NCI-H128 (cell line): ENCODE measurements at regions not wholly inside any gene's neighbourhood (a gene's known extent, or its start where the extent isn't known, plus 50 kb on each side); places are given as distances from the start of the nearest gene placed in this dataset.
"Not testable (repeated sequence)": the region's sequence is repeated elsewhere in the genome, so short reads cannot be mapped to it uniquely, and the experiment has no call there.

Experiments used
- DNase-seq: peaks from one replicate; lab custom pipeline; 2025; ENCODE audit not compliant: unreplicated experiment; lab: John Stamatoyannopoulos, UW

DNA sequence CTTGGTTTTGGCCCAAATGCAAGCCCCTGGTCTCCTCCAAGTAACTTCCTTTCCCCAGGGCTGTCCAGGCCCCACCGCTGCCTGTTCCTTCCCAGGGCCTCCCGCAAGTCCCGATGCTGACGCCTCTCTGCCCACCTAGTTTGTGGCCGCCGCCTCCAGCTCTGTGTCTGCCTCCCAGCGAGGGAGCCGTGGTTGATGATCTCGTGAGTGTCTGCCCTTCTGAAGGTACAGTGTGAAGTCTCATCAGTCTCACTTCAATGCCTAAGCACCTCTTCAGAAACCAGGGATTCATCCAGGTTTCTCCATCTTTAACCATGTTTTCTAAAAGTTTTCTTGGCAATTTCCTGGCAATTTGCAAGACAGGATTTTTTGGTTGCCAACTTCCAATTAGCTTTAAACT is 127.5 kb downstream of the TMEM121 start:
- DNase-seq, result not testable (repeated sequence)

DNA sequence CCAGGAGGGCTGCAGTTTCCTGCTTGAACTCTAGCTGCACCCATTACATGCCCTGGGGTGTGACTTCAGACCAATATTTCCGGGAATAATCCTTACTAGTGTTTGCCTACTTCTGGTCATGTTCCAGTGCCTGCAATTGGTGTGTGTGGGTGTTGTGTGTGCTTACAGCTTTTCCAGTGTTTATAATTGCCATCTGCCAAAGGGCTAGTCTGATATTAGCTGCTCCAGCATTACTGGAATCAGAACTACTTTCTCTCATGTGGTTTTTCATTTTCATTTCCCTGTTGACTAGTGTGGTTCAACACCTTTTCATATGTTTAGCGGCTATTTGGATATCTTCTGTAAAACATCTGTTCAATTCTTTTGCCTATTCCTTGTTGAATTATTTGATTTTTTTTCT is 132.9 kb downstream of the TMEM121 start:
- DNase-seq, result not testable (repeated sequence)

DNA sequence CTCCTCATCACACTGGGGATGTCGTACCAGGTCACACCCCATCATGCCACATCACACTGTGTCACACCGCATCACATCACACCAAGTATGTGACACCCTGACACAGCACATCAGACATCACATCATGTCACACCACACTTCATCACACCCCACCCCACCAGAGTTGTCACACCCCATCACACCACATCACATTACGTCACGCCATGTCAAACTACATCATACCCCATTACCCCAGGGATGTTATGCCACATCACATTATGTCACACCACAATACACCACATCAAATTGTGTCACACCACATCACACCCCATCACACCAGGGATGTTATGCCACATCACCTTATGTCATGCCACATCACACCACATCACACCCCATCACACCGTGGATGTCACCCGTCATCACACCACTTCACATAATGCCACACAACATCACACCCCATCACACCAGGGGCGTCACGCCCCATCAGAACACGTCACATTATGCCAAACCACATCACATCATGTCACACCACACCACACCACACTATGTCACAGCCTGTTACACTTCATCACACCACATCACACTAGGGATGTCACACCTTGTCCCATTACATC is 133.6 kb downstream of the TMEM121 start:
- no peak for DNase-seq

DNA sequence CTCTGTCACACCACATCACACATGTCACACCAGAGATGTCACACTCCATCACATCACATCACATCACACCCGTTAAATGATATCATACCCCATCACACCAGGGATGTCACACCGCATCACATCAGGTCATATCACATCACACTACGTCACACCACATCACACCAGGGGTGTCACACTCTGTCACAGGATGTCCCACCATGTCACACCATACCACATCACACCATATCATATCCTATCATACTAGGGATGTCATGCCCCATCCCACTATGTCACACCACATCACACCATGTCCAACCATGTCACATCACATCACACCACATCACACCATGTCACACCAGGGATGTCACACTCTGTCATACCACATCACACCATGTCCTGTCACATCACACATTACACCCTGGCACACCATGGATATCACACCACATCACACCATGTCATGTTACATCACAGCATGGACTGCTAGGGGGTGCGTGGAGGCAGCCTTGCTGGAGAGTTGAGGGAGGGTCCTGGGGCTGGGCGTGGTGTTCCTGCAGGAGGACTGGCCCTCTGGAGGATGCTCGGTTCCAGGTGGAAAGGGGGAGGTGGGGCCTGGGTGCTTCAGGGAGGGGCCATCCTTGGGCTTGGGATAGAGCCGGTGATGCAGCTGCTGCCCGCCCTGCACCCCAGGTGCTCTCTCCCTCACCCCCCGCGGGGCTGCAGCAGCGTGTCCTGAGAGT is 134.6 kb downstream of the TMEM121 start:
- DNase-seq, result no peak

DNA sequence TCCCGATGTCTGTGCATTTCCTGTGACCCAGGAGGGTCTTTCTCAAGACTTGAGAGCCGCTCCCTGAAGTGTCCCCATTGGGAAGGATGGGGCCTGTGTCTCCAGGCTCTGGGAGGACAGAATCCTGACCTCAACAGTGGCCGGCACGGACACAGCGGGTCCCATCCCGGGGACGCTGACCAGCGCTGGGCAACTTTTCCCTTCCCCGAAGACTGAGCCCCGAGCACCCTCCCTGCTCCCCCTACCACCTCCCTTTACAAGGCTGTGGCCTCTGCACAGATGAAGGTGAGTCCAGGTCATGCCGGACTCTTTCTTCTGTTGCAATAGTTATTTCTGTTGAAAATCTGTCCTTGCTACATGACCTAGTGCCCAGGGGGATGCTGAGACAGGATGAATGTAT is 135.7 kb downstream of the TMEM121 start:
- not testable (repeated sequence) for DNase-seq

DNA sequence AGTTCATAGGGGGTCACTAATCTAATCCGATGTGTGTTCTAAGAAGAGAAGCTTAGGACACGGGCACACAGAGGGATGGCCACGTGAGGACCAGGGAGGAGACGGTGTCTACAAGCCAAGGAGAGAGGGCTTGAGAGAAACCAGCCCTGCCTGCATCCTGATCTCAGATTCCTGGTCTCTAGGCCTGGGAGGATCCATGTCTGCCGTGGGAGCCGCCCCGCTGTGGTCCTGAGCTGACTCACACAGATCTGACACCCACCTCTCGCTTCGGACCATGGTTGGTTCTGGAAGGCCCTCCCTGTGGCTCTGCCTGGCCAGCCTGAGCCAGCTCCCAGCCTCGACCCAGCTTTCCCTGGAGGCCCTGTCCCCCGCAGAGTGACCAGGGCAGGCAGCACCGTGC is 136.2 kb downstream of the TMEM121 start:
- not testable (repeated sequence) for DNase-seq

DNA sequence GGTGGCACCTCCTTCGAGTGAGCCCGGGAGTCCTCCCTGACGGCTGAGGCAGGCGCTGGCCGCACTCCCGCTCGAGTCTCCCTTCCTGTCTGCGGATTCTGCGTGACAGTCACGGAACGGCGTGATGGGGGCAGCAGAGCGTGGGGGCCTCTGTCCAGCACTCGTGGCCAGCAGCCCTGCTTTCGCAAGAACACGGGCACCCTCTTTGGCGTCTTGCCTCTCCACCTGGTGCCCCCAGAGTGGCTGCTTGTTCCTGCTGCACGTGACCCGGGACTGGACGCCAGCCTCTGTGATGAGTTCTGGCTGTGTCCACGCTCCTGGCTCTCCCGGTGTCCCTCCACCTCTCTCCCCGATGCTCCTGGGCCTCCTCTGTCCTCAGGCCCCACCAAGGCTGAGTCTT is 136.9 kb downstream of the TMEM121 start:
- DNase-seq, result not testable (repeated sequence)

DNA sequence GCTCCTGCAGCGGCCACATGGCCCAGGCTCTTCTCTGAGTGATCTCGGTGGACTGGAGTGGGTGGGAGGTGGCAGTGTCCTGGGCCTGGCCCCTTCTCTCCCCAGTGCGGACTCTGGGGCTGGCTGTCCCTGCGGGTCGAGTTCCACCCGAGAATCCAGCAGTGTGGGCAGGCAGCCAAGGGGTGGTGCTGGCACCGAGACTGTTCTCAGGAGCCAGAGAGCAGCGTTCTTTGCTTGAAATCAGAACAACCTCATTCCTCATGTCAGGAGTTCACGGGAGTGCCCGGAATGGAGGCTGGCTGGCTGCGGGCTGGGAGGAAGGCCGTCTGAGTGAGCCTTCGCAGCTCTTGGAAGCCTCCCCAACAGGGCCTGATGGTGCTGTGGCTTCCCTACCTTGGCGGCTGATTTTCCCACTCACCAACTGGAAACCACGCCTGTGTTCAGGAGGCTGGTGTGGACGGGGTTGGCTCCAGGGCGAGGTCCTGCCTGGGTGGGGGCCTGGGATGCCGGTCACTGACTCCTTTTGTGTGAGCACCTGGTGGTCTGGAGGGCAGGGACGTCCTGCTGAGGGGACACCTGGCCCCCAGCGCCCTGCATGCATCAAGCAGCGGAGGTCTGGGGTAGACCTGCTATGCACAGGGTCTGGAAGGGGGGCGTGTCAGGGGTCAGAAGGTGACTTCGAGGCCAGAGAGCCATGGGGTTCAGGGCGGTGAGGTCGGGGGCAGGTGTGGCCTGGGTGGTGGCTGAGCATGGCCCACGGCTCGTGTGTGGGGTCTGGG is 137.6 kb downstream of the TMEM121 start:
- not testable (repeated sequence) for DNase-seq

DNA sequence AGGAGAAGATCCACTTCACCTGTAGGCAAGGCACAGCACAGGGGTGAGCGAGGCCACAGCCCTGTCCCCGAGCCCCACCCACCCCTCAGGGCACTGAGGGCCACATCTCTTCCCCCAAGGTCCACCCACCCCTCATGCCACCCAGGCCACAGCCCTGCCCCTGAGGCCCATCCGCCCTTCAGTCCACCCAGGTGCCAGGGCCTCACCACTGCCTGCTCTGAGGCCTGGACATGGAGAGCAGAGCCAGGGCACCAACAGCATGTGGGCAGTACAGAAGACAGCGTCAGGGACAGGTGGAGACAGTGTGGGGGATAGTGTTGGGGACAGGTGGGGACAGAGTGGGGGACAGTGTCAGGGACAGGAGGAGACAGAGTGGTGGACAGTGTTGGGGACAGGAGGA is 138.3 kb downstream of the TMEM121 start:
- DNase-seq, result no peak

DNA sequence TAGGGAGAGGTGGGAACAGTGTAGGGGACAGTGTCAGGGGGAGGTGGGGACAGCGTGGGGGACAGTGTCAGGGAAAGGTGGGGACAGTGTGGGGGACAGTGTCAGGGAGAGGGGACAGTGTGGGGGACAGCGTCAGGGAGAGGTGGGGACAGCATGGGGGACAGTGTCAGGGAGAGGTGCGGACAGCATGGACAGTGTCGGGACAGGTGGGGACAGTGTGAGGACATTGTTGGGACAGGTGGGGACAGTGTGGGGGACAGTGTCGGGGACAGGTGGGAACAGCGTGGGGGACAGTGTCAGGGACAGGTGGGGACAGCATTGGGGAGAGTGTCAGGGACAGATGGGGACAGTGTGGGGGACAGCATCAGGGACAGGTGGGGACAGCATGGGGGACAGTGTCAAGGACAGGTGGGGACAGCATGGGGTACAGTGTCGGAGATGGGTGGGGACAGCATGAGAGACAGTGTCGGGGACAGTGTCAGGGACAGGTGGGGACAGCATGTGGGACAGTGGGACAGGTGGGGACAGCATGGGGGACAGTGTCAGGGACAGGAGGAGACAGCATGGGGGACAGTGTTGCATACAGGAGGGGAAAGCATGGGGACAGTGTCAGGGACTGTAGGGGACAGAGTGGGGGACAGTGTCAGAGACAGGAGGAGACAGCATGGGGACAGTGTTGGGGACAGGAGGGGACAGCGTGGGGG is 139.0 kb downstream of the TMEM121 start:
- DNase-seq, result no peak

DNA sequence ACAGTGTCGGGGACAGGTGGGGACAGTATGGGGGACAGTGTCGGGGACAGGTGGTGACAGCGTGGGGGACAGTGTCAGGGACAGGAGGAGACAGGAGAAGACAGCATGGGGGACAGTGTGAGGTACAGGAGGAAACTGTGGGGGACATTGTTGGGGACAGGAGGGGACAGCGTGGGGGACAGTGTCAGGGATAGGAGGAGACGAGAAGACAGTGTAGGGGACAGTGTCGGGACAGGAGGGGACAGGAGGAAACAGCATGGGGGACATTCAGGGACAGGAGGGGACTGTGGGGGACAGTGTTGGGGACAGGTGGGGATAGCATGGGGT is 139.5 kb downstream of the TMEM121 start:
- DNase-seq, result no peak

DNA sequence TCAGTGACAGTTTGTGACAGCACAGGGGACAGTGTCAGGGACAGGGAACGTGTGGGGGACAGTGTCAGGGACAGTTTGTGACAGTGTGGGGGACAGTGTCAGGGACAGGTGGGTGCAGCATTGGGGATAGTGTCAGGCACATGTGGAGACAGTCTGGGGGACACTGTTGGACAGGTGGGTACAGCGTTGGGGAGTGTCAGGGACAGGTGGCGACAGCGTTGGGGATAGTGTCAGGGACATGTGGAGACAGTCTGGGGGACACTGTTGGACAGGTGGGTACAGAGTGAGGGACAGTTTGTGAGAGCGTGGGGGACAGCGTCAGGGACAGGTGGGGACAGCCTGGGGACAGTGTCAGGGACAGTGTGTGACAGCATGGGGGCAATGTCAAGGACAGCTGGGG is 140.0 kb downstream of the TMEM121 start:
- DNase-seq, result no peak

DNA sequence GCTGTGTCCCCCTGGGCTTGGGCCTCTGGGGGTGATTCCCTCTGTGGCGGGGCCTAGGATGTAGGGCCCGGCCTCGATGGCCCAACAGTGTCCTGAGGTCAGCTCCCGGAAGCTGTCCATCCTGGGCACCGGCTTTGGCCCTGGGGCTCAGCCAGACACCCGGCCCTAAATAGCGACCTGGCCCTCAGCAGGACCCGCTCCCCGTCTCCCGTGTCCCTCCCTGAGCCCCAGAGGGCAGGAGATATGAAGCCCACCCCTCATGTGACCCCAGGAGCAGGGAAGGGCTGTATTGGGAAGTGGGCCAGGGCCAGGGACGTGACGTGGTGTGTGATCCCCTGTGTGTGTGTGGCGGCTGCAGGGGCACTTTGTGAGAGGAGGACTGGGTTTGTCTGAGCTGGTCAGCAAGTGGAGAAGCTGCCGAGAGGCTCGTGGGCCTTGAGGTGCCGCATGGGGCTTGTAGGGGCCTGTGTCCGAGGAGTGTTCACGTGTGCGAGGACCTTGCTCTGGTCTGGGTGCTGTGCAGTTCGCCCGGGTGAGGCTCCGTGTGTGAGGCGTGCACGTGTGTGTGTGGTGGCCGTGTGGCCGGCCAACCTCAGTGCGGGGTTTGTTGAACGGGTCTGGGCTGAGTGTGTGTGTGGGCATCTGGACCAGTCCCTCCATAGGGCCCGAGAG is 140.7 kb downstream of the TMEM121 start:
- DNase-seq, result not testable (repeated sequence)

DNA sequence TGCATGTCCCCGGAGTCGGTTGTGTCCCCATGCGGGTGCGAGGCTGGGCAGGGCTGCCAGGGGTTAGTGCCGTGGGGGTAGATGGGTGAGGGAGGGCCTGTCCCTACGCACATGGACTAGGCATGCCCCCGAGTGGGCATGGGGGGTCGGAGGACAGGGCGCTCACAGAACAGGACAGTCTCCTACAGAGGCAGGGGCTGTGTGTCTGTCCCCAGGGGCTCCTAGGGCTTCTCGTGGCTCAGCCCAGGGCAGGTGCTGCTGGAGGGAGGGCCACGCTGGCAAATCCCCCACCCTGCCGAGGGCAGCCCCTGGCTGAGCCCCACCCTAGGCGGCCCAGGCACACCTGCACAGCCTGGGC is 141.3 kb downstream of the TMEM121 start:
- DNase-seq, result not testable (repeated sequence)

DNA sequence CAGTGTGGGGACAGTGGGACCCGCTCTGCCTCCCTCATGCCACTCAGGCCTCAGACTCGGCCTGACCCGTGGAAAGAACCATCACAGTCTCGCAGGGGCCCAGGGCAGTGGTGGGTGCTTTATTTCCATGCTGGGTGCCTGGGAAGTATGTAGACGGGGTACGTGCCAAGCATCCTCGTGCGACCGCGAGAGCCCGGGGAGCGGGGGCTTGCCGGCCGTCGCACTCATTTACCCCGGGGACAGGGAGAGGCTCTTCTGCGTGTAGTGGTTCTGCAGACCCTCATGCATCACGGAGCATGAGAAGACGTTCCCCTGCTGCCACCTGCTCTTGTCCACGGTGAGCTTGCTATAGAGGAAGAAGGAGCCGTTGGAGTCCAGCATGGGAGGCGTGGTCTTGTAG is 141.6 kb downstream of the TMEM121 start:
- not testable (repeated sequence) for DNase-seq

DNA sequence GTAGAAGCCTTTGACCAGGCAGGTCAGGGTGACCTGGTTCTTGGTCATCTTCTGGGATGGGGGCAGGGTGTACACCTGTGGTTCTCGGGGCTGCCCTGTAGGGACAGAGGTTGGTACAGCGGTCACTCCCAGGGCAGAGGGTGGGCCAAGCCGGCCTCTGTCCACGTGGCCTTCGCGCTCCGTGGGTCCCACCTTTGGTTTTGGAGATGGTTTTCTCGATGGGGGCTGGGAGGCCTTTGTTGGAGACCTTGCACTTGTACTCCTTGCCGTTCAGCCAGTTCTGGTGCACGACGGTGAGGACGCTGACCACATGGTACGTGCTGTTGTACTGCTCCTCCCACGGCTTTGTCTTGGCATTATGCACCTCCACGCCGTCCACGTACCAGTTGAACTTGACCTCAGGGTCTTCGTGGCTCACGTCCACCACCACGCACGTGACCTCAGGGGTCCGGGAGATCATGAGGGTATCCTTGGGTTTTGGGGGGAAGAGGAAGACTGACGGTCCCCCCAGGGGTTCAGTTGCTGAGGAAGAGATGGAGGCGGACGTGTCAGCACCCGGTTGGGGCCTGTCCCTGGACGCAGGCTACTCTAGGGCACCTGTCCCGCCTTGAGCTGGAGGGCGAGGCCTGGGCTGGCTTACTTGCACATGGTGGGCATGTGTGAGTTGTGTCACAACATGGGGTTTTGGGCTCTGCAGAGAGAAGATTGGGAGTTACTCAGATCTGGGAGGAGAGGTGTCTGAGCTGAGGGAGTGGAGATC is 142.3 kb downstream of the TMEM121 start:
- DNase-seq, result not testable (repeated sequence)

DNA sequence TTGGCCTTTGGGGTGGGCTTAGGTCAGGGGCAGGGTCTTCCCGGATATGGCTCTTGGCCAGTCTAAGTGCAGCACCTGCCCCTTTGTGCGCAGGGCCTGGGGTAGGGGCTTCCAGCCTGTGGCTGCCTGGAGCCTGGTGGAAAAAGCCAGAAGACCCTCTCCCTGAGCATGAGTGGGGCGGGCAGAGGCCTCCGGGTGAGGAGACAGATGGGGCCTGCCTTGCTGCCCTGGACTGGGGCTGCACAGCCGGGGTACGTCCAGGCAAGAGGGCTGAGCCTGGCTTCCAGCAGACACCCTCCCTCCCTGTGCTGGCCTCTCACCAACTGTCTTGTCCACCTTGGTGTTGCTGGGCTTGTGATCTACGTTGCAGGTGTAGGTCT is 142.8 kb downstream of the TMEM121 start:
- not testable (repeated sequence) for DNase-seq

DNA sequence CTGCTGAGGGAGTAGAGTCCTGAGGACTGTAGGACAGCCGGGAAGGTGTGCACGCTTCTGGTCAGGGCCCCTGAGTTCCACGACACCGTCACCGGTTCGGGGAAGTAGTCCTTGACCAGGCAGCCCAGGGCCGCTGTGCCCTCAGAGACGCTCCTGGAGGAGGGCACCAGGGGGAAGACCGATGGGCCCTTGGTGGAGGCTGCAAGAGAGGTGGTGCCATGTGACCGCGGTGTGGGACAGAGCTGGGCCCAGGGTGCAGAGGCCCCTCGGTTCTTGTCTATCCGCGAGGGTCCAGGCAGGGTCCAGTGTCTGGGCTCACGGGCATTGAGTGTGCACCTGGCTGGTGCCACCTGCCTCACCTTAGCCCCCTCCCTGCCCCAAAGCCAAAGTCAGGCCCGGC is 143.3 kb downstream of the TMEM121 start:
- not testable (repeated sequence) for DNase-seq

DNA sequence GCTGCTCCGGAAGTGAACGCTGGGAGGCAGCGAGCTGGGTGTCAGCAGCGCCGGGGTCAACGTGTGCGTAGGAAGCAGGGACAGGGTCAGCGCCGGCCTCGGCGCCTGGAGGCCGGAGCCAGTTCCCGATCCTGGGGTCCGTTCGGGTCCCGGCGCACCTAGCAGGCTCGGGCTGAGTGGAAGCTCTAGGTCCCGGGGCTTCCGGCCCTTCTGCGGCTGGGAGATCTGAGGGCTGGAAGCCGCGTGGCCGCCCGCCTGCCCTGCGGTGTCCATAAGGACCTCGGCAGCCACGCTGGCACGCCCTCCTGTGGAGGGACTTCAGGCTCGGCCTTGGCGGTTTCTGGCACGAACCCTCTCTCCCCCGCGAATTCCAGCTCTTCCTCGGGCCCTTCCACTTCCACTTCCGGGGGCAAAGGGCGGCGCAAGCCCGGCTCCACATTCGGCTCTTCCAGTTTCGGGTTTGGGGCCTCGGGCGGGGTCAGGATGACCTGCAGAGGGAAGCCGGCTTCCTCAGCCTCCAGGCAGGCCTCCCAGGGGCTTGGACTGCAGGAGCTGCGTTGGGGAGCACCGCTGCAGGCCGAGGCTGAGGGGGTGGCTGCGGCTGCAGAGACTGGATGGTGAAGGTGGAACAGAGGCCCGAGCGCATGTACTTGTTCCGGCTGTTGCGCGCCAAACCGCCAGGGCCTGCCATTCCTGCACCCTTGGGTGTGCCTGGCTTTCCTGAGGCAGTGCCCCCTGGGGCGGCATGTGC is 146.2 kb downstream of the TMEM121 start:
- not testable (repeated sequence) for DNase-seq

DNA sequence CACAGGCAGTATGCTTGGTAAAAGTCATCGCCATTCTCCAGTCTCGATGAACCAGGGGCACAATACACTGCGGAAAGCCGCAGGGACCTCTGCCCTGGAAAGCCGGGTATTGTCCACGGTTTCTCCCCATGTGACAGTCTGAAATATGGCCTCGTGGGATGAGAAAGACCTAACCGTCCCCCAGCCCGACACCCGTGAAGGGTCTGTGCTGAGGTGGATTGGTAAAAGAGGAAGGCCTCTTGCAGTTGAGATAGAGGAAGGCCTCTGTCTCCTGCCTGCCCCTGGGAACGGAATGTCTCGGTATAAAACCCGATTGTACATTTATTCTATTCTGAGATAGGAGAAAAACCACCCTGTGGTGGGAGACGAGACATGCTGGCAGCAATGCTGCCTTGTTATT is 149.1 kb downstream of the TMEM121 start:
- not testable (repeated sequence) for DNase-seq
